ENCODE measurements at regions not wholly inside any gene's neighbourhood (a gene's known extent, or its start where the extent isn't known, plus 50 kb on each side); places are given as distances from the start of the nearest gene placed in this dataset.

DNA sequence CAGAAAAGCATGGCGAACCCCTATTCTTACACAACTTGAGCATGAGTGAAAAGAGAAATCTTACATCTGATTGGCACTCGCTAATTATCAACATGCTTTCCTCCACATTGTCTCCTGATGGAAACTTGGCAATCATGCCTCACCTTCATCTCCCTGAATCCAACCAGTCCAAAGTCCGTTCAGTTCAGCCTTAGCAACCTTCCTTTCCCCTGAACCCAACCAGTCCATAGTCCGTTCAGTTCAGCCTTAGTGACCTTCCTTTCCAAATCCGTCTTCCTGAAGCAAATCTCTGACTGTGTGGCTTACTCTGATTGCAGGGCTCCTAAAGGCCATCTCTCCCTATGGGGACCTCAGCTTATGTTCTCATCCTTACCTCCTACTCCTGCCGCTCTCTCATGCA, 538.3 kb upstream of the CLINT1 start:
- DNase-seq (ENCODE audit: low read depth in 1 of 2, low spot score in 1 of 2): no peak
- TF ChIP-seq POLR2AphosphoS5 (IDR thresholded peaks at IDR 0.05; ENCODE audit: low read depth) (no peak), SPI1 (IDR thresholded peaks at IDR 0.05; ENCODE audit: borderline replicate concordance, low read depth) (no peak), GABPA (IDR thresholded peaks at IDR 0.05; ENCODE audit: low read depth) (no peak)
- TF ChIP-seq, protein P1, sequence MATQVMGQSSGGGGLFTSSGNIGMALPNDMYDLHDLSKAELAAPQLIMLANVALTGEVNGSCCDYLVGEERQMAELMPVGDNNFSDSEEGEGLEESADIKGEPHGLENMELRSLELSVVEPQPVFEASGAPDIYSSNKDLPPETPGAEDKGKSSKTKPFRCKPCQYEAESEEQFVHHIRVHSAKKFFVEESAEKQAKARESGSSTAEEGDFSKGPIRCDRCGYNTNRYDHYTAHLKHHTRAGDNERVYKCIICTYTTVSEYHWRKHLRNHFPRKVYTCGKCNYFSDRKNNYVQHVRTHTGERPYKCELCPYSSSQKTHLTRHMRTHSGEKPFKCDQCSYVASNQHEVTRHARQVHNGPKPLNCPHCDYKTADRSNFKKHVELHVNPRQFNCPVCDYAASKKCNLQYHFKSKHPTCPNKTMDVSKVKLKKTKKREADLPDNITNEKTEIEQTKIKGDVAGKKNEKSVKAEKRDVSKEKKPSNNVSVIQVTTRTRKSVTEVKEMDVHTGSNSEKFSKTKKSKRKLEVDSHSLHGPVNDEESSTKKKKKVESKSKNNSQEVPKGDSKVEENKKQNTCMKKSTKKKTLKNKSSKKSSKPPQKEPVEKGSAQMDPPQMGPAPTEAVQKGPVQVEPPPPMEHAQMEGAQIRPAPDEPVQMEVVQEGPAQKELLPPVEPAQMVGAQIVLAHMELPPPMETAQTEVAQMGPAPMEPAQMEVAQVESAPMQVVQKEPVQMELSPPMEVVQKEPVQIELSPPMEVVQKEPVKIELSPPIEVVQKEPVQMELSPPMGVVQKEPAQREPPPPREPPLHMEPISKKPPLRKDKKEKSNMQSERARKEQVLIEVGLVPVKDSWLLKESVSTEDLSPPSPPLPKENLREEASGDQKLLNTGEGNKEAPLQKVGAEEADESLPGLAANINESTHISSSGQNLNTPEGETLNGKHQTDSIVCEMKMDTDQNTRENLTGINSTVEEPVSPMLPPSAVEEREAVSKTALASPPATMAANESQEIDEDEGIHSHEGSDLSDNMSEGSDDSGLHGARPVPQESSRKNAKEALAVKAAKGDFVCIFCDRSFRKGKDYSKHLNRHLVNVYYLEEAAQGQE (IDR thresholded peaks at IDR 0.05; ENCODE audit: insufficient replicate concordance, low read depth): no peak
- TF ChIP-seq, protein P2, sequence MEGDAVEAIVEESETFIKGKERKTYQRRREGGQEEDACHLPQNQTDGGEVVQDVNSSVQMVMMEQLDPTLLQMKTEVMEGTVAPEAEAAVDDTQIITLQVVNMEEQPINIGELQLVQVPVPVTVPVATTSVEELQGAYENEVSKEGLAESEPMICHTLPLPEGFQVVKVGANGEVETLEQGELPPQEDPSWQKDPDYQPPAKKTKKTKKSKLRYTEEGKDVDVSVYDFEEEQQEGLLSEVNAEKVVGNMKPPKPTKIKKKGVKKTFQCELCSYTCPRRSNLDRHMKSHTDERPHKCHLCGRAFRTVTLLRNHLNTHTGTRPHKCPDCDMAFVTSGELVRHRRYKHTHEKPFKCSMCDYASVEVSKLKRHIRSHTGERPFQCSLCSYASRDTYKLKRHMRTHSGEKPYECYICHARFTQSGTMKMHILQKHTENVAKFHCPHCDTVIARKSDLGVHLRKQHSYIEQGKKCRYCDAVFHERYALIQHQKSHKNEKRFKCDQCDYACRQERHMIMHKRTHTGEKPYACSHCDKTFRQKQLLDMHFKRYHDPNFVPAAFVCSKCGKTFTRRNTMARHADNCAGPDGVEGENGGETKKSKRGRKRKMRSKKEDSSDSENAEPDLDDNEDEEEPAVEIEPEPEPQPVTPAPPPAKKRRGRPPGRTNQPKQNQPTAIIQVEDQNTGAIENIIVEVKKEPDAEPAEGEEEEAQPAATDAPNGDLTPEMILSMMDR (IDR thresholded peaks at IDR 0.05; ENCODE audit: insufficient read depth, low read length): no peak
- no peak overlapping the region for H3K27ac ChIP-seq (replicated peaks)

DNA sequence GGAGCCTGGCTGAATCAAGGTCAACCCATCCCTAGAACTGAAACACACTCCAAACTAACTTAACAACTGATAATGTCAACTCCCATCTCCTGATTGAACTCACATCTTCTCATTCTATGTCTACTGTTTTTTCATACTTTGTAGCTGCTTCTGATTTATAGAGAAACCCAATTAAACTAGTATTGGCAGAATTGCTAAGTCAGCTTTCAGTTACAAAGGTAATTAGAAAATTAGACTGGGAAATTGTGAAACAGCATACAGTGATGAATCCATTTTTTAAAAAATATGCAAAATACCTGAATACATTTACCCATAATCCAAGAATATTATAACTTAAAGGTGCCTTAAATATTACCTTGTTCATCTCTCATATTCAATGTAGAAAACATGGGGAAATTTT, 535.2 kb upstream of the CLINT1 start:
- TF ChIP-seq GABPA (IDR thresholded peaks at IDR 0.05; ENCODE audit: low read depth) (no peak), SPI1 (IDR thresholded peaks at IDR 0.05; ENCODE audit: borderline replicate concordance, low read depth) (no peak), POLR2AphosphoS5 (IDR thresholded peaks at IDR 0.05; ENCODE audit: low read depth) (no peak)
- TF ChIP-seq, protein P1 (IDR thresholded peaks at IDR 0.05; ENCODE audit: insufficient replicate concordance, low read depth): no peak
- TF ChIP-seq, protein P2 (IDR thresholded peaks at IDR 0.05; ENCODE audit: insufficient read depth, low read length): no peak

More for the DNA sequence above, 538.3 kb upstream of the CLINT1 start:
- Histone ChIP-seq H3K27me3 (ENCODE audit: insufficient read depth, poor library complexity, severe bottlenecking) (no peaks in the 10 kb centered on the region), H3K4me3 (replicated peaks; ENCODE audit: insufficient read depth, low read length) (no peak overlapping the region)

DNA sequence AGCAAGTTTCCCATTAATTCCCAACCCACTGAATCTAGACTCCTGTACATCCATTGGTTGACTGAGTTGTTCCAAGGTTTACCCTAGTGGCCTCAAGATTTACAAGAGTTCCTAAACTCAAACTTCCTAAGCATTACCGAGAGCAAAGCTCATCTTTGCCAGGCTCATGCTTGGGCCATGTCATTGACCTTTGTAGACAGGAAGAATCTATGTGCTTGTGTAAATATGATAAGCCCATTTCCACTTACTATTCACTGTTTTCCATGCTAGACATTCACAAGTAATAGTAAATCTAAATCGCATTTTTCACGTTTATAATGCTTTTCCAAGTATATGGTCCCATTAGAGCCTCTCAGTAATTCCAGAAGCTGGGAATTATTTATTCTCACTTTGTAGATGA, 534.5 kb upstream of the CLINT1 start:
- Histone ChIP-seq H3K27ac (replicated peaks) (no peak overlapping the region), H3K27me3 (ENCODE audit: insufficient read depth, poor library complexity, severe bottlenecking) (no peaks in the 10 kb centered on the region), H3K4me3 (replicated peaks; ENCODE audit: insufficient read depth, low read length) (no peak overlapping the region)
- TF ChIP-seq POLR2AphosphoS5 (IDR thresholded peaks at IDR 0.05; ENCODE audit: low read depth) (no peak), GABPA (IDR thresholded peaks at IDR 0.05; ENCODE audit: low read depth) (no peak), SPI1 (IDR thresholded peaks at IDR 0.05; ENCODE audit: borderline replicate concordance, low read depth) (no peak)
- TF ChIP-seq, protein P2 (IDR thresholded peaks at IDR 0.05; ENCODE audit: insufficient read depth, low read length): no peak
- TF ChIP-seq, protein P1 (IDR thresholded peaks at IDR 0.05; ENCODE audit: insufficient replicate concordance, low read depth): no peak
- DNase-seq (ENCODE audit: low read depth in 1 of 2, low spot score in 1 of 2): no peak

More for the DNA sequence above, 535.2 kb upstream of the CLINT1 start:
- H3K27ac ChIP-seq (replicated peaks): no peak overlapping the region
- DNase-seq (ENCODE audit: low read depth in 1 of 2, low spot score in 1 of 2): no peak
- H3K27me3 ChIP-seq (ENCODE audit: insufficient read depth, poor library complexity, severe bottlenecking): no peaks in the 10 kb centered on the region
- H3K4me3 ChIP-seq (replicated peaks; ENCODE audit: insufficient read depth, low read length): no peak overlapping the region

All from HL-60 (cell line).